GM20000 (cell line): ENCODE measurements at regions not wholly inside any gene's neighbourhood (a gene's known extent, or its start where the extent isn't known, plus 50 kb on each side); places are given as distances from the start of the nearest gene placed in this dataset.
"Not testable (repeated sequence)": the region's sequence is repeated elsewhere in the genome, so short reads cannot be mapped to it uniquely, and the experiment has no call there.

Experiments
- DNase-seq: peaks from one replicate; pipeline ENCODE4 v3.0.0; 2012; ENCODE audit warnings: low spot score
- TF ChIP-seq, protein P1 (sequence below): IDR thresholded peaks from 2 replicates; pipeline ENCODE4 v1.5.1; 2012; ENCODE audit warnings: mild to moderate bottlenecking, control low read depth; ENCODE audit errors: extremely low read depth, missing control alignments

DNA sequence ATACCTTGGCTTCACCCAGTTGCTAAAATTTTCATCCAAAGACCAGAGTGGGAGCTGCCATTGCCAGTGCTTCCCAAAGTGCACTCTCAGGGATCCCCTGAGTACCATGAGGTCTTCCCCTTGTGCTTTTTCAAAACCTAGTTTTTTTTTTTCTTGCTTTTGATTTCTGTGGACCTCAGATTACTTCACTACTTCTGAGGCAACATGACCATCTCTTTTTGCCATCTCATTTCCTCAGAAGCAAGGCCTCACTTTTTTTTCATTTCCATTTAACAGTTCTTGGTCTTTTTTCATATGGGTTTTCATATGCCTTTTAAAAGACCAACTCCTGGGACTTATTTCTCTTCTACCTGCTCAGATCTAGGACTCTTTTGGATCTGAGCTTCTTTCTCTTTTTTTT, 64.1 kb upstream of the MMS22L start:
- DNase-seq: no peak
- TF ChIP-seq, protein P1, sequence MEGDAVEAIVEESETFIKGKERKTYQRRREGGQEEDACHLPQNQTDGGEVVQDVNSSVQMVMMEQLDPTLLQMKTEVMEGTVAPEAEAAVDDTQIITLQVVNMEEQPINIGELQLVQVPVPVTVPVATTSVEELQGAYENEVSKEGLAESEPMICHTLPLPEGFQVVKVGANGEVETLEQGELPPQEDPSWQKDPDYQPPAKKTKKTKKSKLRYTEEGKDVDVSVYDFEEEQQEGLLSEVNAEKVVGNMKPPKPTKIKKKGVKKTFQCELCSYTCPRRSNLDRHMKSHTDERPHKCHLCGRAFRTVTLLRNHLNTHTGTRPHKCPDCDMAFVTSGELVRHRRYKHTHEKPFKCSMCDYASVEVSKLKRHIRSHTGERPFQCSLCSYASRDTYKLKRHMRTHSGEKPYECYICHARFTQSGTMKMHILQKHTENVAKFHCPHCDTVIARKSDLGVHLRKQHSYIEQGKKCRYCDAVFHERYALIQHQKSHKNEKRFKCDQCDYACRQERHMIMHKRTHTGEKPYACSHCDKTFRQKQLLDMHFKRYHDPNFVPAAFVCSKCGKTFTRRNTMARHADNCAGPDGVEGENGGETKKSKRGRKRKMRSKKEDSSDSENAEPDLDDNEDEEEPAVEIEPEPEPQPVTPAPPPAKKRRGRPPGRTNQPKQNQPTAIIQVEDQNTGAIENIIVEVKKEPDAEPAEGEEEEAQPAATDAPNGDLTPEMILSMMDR: no peak

DNA sequence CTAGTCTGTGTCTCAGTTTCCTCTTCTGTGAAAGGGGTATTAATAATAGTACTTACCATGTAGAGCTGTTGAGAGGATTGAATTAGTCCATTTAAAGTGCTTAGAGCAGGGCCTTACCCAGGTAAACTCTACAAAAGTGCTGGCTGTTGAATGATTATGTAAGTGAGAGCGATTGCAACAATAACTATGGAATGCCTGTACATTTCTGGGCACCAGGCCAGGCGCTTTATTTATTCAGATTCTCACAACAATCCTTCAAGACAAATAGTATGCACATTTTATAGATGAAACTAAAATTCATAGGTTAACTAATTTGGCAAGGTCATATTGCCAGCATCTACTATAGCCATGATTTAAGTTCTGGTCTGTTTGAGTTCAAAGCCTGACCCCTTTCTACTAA, 78.3 kb upstream of the MMS22L start:
- no peak for DNase-seq

DNA sequence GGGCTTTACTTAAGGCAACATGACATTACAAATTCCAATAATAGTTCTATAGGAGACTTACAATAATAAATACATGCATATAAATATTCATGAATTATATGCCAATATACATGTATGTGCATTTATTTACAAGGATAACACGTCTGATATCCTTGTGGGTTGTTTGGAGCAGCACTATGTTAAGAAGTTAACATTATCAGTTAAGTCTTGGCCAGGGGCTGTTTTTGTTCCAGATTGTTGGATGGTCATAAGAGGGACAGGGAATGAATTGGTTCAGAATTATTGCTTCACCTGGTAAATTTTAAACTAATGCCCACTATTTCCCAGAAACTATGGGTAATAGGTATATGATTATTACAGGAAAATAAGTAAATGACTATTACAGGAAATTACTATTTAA, 81.3 kb upstream of the MMS22L start:
- DNase-seq: no peak
- TF ChIP-seq, protein P1: no peak

More for the DNA sequence above, 78.3 kb upstream of the MMS22L start:
- TF ChIP-seq, protein P1: no peak

DNA sequence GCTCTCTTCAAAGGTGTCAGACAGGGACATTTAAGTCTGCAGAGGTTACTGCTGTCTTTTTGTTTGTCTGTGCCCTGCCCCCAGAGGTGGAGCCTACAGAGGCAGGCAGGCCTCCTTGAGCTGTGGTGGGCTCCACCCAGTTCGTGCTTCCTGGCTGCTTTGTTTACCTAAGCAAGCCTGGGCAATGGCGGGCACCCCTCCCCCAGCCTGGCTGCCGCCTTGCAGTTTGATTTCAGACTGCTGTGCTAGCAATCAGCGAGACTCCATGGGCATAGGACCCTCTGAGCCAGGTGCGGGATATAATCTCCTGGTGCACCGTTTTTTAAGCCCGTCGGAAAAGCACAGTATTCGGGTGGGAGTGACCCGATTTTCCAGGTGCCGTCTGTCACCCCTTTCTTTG, 99.1 kb upstream of the MMS22L start:
- DNase-seq: not testable (repeated sequence)

DNA sequence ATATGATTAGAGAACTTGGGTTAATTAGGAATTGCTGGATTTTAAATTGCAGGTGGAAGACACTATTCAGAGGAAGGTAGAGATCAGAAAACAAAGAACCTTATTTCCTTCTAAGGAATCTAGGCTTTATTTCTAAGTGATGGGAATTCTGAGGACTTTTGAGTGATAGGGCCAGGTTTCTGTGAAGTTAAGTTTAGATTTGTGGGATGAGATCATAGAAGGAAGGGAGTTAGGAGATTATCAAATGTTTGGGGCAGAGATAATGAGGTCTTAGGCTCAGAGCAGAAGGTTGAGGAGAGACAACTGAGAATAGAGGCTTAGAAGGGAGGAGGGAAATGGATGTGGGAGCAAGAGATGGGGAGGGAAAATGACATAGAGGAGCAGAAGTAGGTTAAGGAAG, 109.7 kb upstream of the MMS22L start:
- no peak for DNase-seq
- TF ChIP-seq, protein P1: no peak

DNA sequence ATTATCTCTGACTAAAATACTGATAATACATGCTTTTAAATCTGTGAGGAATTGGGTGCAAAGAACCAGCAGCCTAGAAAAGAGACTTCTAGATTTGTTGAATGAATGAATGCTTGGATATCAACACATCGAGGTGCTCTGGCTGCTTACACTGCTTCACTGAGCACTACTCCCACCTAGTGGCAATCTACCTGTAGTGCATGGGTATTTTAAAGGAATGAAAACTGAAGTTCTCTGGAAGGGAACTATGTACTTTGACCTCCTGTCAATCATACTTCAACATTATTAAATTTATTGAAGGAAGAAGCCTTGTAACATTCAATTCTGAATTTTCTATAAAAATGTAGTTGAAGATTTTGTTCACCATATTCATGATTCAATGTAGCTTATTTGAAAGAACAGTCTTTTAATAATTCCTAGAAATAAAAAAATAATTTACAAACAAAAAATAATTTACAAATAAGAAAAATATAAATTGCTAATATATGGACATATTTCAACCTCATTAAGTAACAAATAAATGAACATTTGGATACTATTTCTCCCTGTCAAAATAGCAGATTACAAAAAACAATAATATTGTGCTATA, 111.2 kb upstream of the MMS22L start:
- TF ChIP-seq, protein P1: peak; percentile 66
- peak; percentile 54 for DNase-seq

DNA sequence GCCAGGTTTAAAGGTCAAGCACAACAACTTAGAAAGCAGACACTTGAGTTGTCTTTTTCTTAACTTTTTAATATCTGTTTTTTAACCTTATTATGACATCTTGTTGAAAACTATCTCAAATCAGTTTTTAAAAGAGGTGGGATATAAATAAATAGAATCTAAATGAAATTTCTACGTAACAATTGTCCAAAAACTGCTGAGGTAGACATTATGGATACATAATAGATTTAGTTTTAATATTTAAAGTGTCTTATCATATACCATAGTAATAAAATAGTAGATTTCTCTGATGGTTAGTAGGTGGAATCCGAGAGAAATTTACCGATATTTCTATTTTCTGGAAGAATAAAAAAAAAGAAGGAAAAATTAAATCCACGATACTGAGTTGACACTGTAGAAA, 113.9 kb upstream of the MMS22L start:
- TF ChIP-seq, protein P1: no peak
- DNase-seq: no peak

DNA sequence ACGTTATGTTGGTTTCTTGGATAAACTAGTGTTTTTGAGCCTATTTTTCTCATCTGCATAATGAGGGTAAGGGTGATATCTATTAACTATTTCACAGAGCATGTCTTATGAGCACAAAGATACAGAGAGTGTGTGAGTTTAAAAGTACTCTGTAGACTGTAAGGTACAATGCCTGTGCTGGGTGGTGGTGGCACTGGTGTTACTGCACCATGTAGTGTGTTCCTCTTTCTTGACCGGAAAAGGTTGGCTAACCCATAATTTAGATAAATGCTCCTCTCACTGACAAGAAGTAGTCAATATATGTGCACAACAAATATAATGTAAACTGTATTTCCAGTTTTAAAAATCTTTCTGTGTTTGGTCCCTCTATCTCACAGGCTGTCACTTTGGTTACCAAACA, 116.2 kb upstream of the MMS22L start:
- DNase-seq: no peak
- TF ChIP-seq, protein P1: no peak
